Inflammatory macrophage treated with lipopolysaccharide for 1 hour (primary cell): ENCODE measurements at regions not wholly inside any gene's neighbourhood (a gene's known extent, or its start where the extent isn't known, plus 50 kb on each side); places are given as distances from the start of the nearest gene placed in this dataset.
"Not testable (repeated sequence)": the region's sequence is repeated elsewhere in the genome, so short reads cannot be mapped to it uniquely, and the experiment has no call there.

Experiments used
- DNase-seq, 2 donors: peaks; one replicate each; pipeline ENCODE4 v3.0.0-alpha.2; 2020 to 2022

DNA sequence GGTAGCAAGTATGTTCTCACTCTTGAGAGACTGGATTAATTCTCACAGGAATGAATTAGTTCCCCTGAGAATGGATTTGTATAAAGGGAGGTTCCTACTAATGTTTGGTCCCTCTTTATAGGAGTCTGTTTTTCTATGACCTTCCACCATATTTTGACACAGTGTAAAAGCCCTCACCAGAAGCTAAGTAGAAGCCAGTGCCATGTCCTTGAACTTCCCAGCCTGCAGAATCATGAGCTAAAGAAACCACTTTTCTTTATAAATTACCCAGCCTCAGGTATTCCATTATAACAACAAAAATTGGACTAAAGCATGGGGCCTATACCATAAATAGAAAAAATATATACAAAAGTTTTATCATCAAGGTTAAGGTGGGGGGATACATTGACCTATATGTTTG is 227.9 kb upstream of the DTNA start:
- DNase-seq = no peak

GRCh38 chr18:34483198-34483597 is 226.9 kb upstream of the DTNA start:
- DNase-seq = no peak

DNA sequence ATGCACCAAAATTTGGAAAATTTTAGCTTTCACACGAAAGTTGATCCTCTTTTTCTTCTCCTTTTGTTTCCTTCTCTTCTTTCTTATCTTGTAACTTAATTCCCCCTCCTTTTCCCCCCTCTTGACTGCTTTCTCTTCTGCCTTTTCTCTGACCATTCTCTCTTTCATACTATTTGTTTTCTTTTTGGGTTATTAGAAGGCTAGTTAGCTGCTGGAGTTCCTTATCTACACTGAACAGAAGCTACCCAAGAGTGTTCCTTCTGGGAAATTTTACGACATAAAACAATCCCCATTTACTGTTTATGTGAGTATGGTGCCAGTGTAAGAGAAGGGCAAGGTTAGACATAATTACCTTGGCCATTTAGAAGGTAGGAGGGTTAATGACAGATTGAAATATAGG is 218.4 kb upstream of the DTNA start:
- DNase-seq = no peak

DNA sequence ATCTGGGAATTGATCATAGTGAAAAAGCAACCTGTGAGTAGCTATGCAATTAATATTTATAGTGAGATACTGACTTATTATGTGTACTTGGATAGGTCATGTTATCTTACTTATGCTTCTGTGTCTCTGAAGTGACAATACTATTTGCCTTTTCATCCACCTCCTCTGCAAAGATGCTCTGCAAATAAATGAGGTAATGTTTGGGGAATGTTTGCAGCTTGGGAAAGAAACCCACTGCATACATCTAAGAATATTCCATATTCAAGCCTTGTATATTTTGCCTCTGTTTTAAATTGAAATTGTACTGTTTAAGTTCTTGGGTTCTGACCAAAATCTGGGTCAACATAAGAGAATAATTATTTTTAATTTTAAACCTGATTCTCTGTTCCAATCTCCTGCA is 217.4 kb upstream of the DTNA start:
- no peak for DNase-seq

- peak; percentile 71 to 77 for DNase-seq
Observed at GRCh38 chr18:34493099-34493544, 217.0 kb upstream of the DTNA start.

GRCh38 chr18:34493566-34494358 is 216.3 kb upstream of the DTNA start:
- peak; percentile 12 to 30 for DNase-seq

- DNase-seq = no peak
Observed at GRCh38 chr18:34494359-34494696, 215.8 kb upstream of the DTNA start.

- peak; percentile 50 to 63 for DNase-seq
Observed at GRCh38 chr18:34495506-34495905, 214.6 kb upstream of the DTNA start.

DNA sequence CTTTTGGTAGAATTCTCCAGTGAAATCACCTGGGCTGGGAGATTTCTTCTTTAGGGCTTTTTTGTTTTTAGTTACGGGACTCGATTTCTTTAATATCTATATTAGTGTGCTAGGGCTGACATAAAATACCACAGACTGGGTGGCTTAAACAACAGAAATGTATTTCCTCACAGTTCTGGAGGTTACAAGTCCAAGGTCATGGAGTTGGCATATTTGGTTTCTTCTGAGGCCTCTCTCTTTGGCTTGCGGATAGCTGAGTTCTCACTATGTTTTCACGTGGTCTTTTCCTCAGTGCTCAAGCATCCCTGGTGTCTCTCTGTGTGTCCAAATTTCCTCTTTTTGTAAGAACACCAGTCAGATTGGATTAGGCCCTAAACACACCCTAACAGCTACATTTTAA is 208.5 kb upstream of the DTNA start:
- DNase-seq = no peak

DNA sequence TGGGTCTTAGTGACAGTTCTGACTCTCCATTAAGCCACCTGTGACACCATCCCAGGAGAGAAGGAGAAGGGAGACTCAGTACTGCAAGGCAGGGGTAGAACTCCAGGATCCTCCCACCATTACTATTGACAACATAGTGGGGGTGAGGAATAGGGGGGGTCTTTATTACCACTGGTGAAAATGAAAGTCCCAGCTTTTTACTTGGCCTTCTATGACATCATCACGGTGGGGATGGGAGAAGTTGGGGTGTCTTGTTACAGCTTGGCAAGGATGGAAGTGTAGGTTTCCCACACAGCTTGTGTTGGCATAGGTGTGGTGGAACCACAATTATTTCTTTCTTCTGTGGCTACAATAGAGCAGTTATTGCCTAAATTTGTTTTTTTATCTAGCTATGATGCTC is 203.9 kb upstream of the DTNA start:
- no peak for DNase-seq

DNA sequence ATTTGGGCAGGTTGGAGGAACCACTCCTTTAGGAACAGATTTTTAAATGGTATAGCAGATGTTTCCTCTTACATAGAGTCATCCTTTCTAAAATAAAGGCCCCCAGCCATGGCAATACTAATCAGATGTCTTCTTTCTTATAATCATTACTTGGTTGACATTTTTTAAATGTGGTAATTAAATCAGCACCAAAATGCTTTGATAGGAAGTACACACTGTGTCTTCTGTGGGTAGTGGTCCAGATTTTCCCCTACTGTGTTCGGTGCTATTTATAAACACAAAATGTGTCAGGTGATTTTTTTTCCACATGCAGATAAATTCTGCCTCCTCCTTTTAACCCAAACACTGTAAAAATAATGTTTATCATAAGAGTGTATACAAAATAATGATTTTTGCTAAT is 200.9 kb upstream of the DTNA start:
- DNase-seq = no peak

DNA sequence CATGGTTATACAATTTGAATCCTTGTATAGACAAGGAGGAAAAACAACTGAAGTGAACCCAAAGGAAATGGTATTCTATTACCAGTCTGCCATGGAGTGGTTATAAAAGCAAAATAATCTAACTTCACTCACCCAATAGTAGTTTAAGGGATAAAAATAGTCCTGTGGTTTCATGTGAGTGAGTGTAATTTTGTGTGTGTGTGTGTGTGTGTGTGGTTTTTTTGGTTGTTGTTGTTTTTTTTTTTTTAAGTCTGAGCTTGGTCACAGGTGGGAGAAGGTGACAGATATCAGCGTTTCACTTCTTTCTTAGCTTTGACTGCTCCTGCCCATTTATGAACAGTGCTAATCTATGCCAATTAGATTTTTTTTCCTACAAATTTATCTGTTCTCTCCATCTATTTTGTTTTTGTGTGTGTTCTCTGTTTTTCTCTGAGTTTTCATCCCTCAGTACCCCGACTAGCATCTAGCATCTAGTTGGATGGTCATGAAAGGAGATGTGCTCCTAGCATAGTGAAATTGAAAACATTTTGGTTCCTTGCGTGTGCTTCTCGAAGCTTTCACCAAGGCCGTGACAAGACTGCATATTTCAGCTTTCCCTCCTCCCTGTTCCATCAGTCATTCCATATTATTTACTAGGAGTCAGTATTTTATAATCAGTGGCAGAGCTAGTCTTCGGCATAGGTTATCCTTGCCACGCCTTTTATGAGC is 200.1 kb upstream of the DTNA start:
- no peak for DNase-seq

GRCh38 chr18:34510926-34511325 is 199.2 kb upstream of the DTNA start:
- no peak for DNase-seq

- DNase-seq = no peak
Observed at GRCh38 chr18:34511435-34511834, 198.7 kb upstream of the DTNA start.

DNA sequence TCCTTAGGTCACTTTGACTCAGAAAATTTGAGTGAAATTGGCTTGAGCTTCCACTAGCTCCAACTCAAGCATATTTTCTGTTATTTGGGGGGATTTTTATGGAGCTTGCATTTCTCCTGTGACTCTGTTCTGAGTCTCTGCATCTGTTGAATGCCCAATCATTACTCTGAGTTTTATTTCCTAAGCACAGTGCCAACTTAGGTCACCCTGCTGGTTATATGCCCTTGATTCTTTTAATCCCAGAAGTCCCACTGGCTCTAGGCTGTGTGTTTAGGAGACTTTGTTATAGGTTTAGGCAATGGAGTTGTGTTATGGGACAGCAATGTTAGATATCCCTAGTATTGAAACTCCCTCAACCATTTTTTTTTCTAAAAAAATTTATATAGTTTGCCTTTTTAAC is 198.2 kb upstream of the DTNA start:
- DNase-seq = no peak

DNA sequence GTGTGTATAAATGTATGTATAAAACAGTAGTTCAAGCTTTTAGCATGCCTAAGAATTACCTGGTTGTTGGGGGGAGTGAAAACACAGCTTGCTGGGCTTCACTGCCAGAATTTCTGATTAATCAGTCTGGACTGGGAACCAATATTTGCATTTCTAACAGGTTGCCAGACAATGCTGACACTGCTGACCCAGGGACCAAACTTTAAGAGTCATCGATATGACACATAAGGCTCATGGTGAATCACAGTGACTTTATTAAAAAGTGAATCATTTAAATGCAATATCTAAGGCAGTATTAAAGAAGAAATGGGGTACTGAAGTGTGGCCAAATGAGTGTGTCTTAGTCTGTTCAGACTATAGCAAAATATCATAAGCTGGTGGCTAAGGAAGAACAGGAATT is 195.9 kb upstream of the DTNA start:
- no peak for DNase-seq

DNA sequence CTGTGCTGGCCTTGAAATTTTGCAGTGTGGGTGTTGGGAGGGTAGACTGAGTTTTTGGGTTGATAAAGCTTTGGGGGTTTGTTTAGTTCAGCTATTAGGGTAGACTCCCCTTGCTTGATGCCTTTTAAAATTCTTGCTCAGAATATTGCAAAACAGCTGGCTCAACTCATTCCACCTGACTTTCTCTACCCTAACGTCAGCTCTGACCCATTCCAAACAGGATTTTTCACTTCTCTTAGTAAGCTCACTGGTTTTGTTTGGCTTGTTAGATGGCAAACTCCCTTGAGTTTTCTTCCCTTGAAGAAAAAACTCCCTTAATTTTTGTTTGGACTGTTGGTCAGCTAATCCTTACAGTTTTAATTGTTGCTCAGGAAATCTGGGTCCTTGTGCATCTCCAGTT is 195.1 kb upstream of the DTNA start:
- DNase-seq = no peak

GRCh38 chr18:34516355-34516754 is 193.7 kb upstream of the DTNA start:
- not testable (repeated sequence) for DNase-seq

- DNase-seq = not testable (repeated sequence)
Observed at GRCh38 chr18:34516996-34517395, 193.1 kb upstream of the DTNA start.

DNA sequence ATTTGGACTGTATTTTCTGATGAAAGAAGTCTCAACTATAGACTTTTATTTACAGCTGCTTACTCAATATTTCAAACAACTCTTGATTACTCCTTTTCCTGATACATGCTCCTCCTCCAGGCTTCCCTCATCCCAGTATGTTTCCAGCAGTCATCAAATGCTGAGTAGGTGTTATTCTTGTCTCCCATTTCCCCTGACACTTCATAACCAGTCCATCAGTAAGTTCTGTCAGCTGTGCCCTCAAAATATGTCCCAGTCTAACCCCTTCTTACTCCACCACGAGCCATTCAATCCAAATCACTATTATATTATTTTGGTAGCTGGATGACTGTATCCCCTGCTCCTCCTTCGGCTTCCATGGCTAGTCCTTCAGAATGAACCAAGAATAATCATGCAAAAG is 189.1 kb upstream of the DTNA start:
- no peak for DNase-seq

GRCh38 chr18:34522603-34523002 is 187.5 kb upstream of the DTNA start:
- no peak for DNase-seq

- DNase-seq = no peak
Observed at GRCh38 chr18:34525244-34525643, 184.9 kb upstream of the DTNA start.

DNA sequence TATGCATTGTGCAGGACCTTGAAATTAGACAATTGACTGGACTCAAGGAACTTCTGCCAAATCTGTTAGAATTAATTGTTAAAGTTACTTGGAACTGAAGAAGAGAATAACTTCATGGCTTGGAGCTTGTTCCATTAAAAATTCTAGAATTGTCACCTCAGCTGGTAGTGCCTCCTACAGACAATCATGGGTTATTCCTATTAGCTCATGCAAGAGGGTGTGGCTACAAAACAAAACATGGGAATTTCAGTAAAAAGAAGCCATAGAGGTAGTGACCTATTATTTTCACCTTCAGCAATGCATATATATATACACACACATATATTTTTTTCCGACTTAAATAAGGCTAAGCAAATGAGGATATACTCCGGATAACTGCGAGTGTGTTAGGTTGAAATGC is 181.9 kb upstream of the DTNA start:
- DNase-seq = no peak
